Spinal cord (tissue), 9 donors: ENCODE measurements at regions not wholly inside any gene's neighbourhood (a gene's known extent, or its start where the extent isn't known, plus 50 kb on each side); places are given as distances from the start of the nearest gene placed in this dataset.

Source experiments
- DNase-seq, 6 donors: peaks; one replicate each; pipeline versions ENCODE4 v3.0.0 to v3.0.0-alpha.2; 2013 to 2015; ENCODE audit warnings: low spot score in 6 of 6, low read depth in 4 of 6
- H3K27ac ChIP-seq: one replicate; pipeline ENCODE4 v1.5.1; 2013; ENCODE audit warnings: low read depth, low read length, control low read depth
- H3K27me3 ChIP-seq: one replicate; pipeline ENCODE4 v1.6.1; 2013; ENCODE audit warnings: low read length; ENCODE audit not compliant: control insufficient read depth, insufficient read depth
- H3K36me3 ChIP-seq: one replicate; pipeline ENCODE4 v1.6.1; 2013; ENCODE audit warnings: low read length; ENCODE audit not compliant: control insufficient read depth, insufficient read depth
- H3K4me1 ChIP-seq: one replicate; pipeline ENCODE4 v1.6.1; 2013; ENCODE audit warnings: low read length; ENCODE audit not compliant: control insufficient read depth, insufficient read depth
- H3K4me3 ChIP-seq: one replicate; pipeline ENCODE4 v1.5.1; 2013; ENCODE audit warnings: low read depth, low read length, control low read depth
- H3K9me3 ChIP-seq: one replicate; pipeline ENCODE4 v1.6.1; 2013; ENCODE audit warnings: low read length; ENCODE audit not compliant: control insufficient read depth, insufficient read depth
- WGBS: methylation state at CpG from one replicate; pipeline ENCODE4 v1.1.5; 2013; ENCODE audit warnings: missing lambda C conversion rate; ENCODE audit not compliant: insufficient coverage; 5-methylcytosine and 5-hydroxymethylcytosine counted together
- donor health status: healthy.

GRCh38 chr4:56742080-56742871, 61.2 kb upstream of the HOPX start:
- WGBS = no CpG with 5 or more reads among the region's 8 CpGs
- H3K4me1 ChIP-seq = no peaks in the 10 kb centered on the region
- H3K4me3 ChIP-seq = no peak overlapping the region
- H3K27me3 ChIP-seq = no peaks in the 10 kb centered on the region
- H3K9me3 ChIP-seq = no peaks in the 10 kb centered on the region
- no peak overlapping the region for H3K27ac ChIP-seq
- no peaks in the 10 kb centered on the region for H3K36me3 ChIP-seq
- DNase-seq = no peak

- Histone ChIP-seq H3K4me3 (no peak overlapping the region), H3K4me1 (no peaks in the 10 kb centered on the region), H3K9me3 (no peaks in the 10 kb centered on the region), H3K27me3 (no peaks in the 10 kb centered on the region), H3K27ac (no peak overlapping the region), H3K36me3 (no peaks in the 10 kb centered on the region)
- WGBS = 100% methylated on average over 1 of the region's 1 CpG
- no peak for DNase-seq
These were observed 60.5 kb upstream of the HOPX start for GRCh38 chr4:56741595-56741994.

GRCh38 chr4:56739066-56739777, 58.1 kb upstream of the HOPX start:
- Histone ChIP-seq H3K36me3 (no peaks in the 10 kb centered on the region), H3K4me3 (no peak overlapping the region), H3K27ac (no peak overlapping the region), H3K4me1 (no peaks in the 10 kb centered on the region), H3K9me3 (no peaks in the 10 kb centered on the region), H3K27me3 (no peaks in the 10 kb centered on the region)
- DNase-seq = no peak
- 56% methylated on average over 2 of the region's 4 CpGs for WGBS

GRCh38 chr4:56737666-56738065, 56.6 kb upstream of the HOPX start:
- no peak for DNase-seq
- no peaks in the 10 kb centered on the region for H3K9me3 ChIP-seq
- 91% methylated on average over 6 of the region's 8 CpGs for WGBS
- H3K4me1 ChIP-seq = no peaks in the 10 kb centered on the region
- H3K27me3 ChIP-seq = no peaks in the 10 kb centered on the region
- no peak overlapping the region for H3K27ac ChIP-seq
- no peaks in the 10 kb centered on the region for H3K36me3 ChIP-seq
- no peak overlapping the region for H3K4me3 ChIP-seq

- H3K27me3 ChIP-seq = no peaks in the 10 kb centered on the region
- no peaks in the 10 kb centered on the region for H3K36me3 ChIP-seq
- no peaks in the 10 kb centered on the region for H3K4me1 ChIP-seq
- H3K27ac ChIP-seq = no peak overlapping the region
- no peak for DNase-seq
- WGBS = 100% methylated on average over 5 of the region's 5 CpGs
- no peaks in the 10 kb centered on the region for H3K9me3 ChIP-seq
- H3K4me3 ChIP-seq = no peak overlapping the region
These were observed 52.3 kb upstream of the HOPX start for GRCh38 chr4:56733352-56733751.

- H3K27me3 ChIP-seq = no peaks in the 10 kb centered on the region
- no peaks in the 10 kb centered on the region for H3K4me1 ChIP-seq
- WGBS = 81% methylated on average over 3 of the region's 3 CpGs
- H3K27ac ChIP-seq = no peak overlapping the region
- no peaks in the 10 kb centered on the region for H3K36me3 ChIP-seq
- no peak overlapping the region for H3K4me3 ChIP-seq
- no peak for DNase-seq
- H3K9me3 ChIP-seq = no peaks in the 10 kb centered on the region
These were observed 51.2 kb upstream of the HOPX start for GRCh38 chr4:56732301-56732700.

- no peak overlapping the region for H3K27ac ChIP-seq
- no peaks in the 10 kb centered on the region for H3K36me3 ChIP-seq
- no peaks in the 10 kb centered on the region for H3K9me3 ChIP-seq
- no peak for DNase-seq
- H3K4me3 ChIP-seq = no peak overlapping the region
- 75% methylated on average over 7 of the region's 8 CpGs for WGBS
- no peaks in the 10 kb centered on the region for H3K4me1 ChIP-seq
- H3K27me3 ChIP-seq = no peaks in the 10 kb centered on the region
These were observed 50.8 kb upstream of the HOPX start for GRCh38 chr4:56731857-56732256.
